RWPE2 (cell line): ENCODE measurements at regions not wholly inside any gene's neighbourhood (a gene's known extent, or its start where the extent isn't known, plus 50 kb on each side); places are given as distances from the start of the nearest gene placed in this dataset.

Experiments used
- ATAC-seq: fragments of 200-7000 bp; cut with Tn5 transposase; 3 replicates; pipeline ENCODE4 v1.9.1; 2021; ENCODE audit warnings: low read depth
- DNase-seq: peaks from one replicate; pipeline ENCODE4 v3.0.0-alpha.2; 2020; ENCODE audit warnings: low spot score
- H3K27ac ChIP-seq: fragments of 450-650 bp; 2 replicates; pipeline ENCODE4 v1.5.1; 2017; ENCODE audit warnings: mild to moderate bottlenecking; ENCODE audit not compliant: poor library complexity, severe bottlenecking
- H3K27me3 ChIP-seq: fragments of 250-450 bp; sonication (Bioruptor Pico); 2 replicates; pipeline ENCODE4 v1.5.1; 2021; ENCODE audit warnings: mild to moderate bottlenecking, moderate library complexity; ENCODE audit not compliant: insufficient read depth, poor library complexity, severe bottlenecking
- H3K36me3 ChIP-seq: fragments of 250-450 bp; sonication (Bioruptor Pico); 2 replicates; pipeline ENCODE4 v1.5.1; 2020; ENCODE audit warnings: low read depth, mild to moderate bottlenecking, moderate library complexity
- H3K4me1 ChIP-seq: fragments of 250-450 bp; sonication (Bioruptor Pico); 2 replicates; pipeline ENCODE4 v1.5.1; 2021; ENCODE audit warnings: mild to moderate bottlenecking, moderate library complexity; ENCODE audit not compliant: insufficient read depth, poor library complexity, severe bottlenecking
- H3K4me3 ChIP-seq: fragments of 250-450 bp; sonication (Bioruptor Pico); 2 replicates; pipeline ENCODE4 v1.5.1; 2021; ENCODE audit warnings: mild to moderate bottlenecking, moderate library complexity; ENCODE audit not compliant: severe bottlenecking
- H3K9me3 ChIP-seq: fragments of 250-450 bp; sonication (Bioruptor Pico); 2 replicates; pipeline ENCODE4 v1.5.1; 2021; ENCODE audit warnings: mild to moderate bottlenecking, moderate library complexity; ENCODE audit not compliant: severe bottlenecking
- CTCF ChIP-seq: fragments of 450-650 bp; IDR thresholded peaks from one replicate; pipeline ENCODE4 v1.5.1; 2017; ENCODE audit warnings: mild to moderate bottlenecking, moderate library complexity; ENCODE audit not compliant: poor library complexity, severe bottlenecking

- H3K27me3 ChIP-seq = peaks cover 22% of the 10 kb centered on the region
- no peak for TF ChIP-seq CTCF
- no peak overlapping the region for H3K27ac ChIP-seq
- no peak overlapping the region for H3K4me3 ChIP-seq
- H3K4me1 ChIP-seq = no peaks in the 10 kb centered on the region
- H3K9me3 ChIP-seq = no peaks in the 10 kb centered on the region
- no peak for ATAC-seq
- no peak for DNase-seq
- no peaks in the 10 kb centered on the region for H3K36me3 ChIP-seq
Observed at GRCh38 chr13:97843189-97843588, 110.3 kb upstream of the IPO5 start.

- no peak for TF ChIP-seq CTCF
- H3K27ac ChIP-seq = no peak overlapping the region
- ATAC-seq = no peak
- H3K4me3 ChIP-seq = no peak overlapping the region
- no peak for DNase-seq
- peaks cover 19% of the 10 kb centered on the region for H3K27me3 ChIP-seq
- no peaks in the 10 kb centered on the region for H3K36me3 ChIP-seq
- H3K4me1 ChIP-seq = no peaks in the 10 kb centered on the region
- H3K9me3 ChIP-seq = no peaks in the 10 kb centered on the region
Observed at GRCh38 chr13:97844151-97844550, 109.3 kb upstream of the IPO5 start.

- no peak overlapping the region for H3K27ac ChIP-seq
- no peaks in the 10 kb centered on the region for H3K9me3 ChIP-seq
- ATAC-seq = no peak
- no peak overlapping the region for H3K4me3 ChIP-seq
- H3K4me1 ChIP-seq = no peaks in the 10 kb centered on the region
- no peak for DNase-seq
- no peaks in the 10 kb centered on the region for H3K27me3 ChIP-seq
- no peaks in the 10 kb centered on the region for H3K36me3 ChIP-seq
- TF ChIP-seq CTCF = no peak
Observed at GRCh38 chr13:97848886-97849285, 104.6 kb upstream of the IPO5 start.

- Histone ChIP-seq H3K27ac (no peak overlapping the region), H3K4me3 (no peak overlapping the region), H3K27me3 (no peaks in the 10 kb centered on the region), H3K4me1 (no peaks in the 10 kb centered on the region), H3K36me3 (no peaks in the 10 kb centered on the region), H3K9me3 (no peaks in the 10 kb centered on the region)
- DNase-seq = no peak
- peak; percentile 79 for ATAC-seq
- peak; percentile 73 for TF ChIP-seq CTCF
Observed at GRCh38 chr13:97849305-97849704, 104.2 kb upstream of the IPO5 start.

- no peak overlapping the region for H3K4me3 ChIP-seq
- H3K9me3 ChIP-seq = no peaks in the 10 kb centered on the region
- H3K27ac ChIP-seq = no peak overlapping the region
- ATAC-seq (no peak), DNase-seq (no peak)
- H3K27me3 ChIP-seq = no peaks in the 10 kb centered on the region
- no peak for TF ChIP-seq CTCF
- no peaks in the 10 kb centered on the region for H3K36me3 ChIP-seq
- H3K4me1 ChIP-seq = no peaks in the 10 kb centered on the region
Observed at GRCh38 chr13:97851269-97851668, 102.2 kb upstream of the IPO5 start.
